Lung (tissue), 11 donors: ENCODE measurements at regions not wholly inside any gene's neighbourhood (a gene's known extent, or its start where the extent isn't known, plus 50 kb on each side); places are given as distances from the start of the nearest gene placed in this dataset.

Experiments
- ATAC-seq: fragments of 200-7000 bp; cut with Tn5 transposase; one replicate; pipeline ENCODE4 v1.9.1; 2020; ENCODE audit warnings: moderate number of reproducible peaks; ENCODE audit not compliant: insufficient read depth, low FRiP score
- DNase-seq, 3 donors: peaks; one replicate each; pipeline ENCODE4 v3.0.0-alpha.2; 2013 to 2017
- H3K27ac ChIP-seq, 2 donors: one replicate each; pipeline ENCODE4 v1.5.1; 2013; ENCODE audit warnings: mild to moderate bottlenecking in 2 of 2, moderate library complexity in 2 of 2, control low read depth in 1 of 2, inconsistent platforms in 1 of 2, low read depth in 1 of 2, low read length in 1 of 2
- H3K27me3 ChIP-seq, 3 donors: one replicate each; pipeline ENCODE4 v1.5.1; 2013; ENCODE audit warnings: low read length in 2 of 3; ENCODE audit not compliant: control insufficient read depth in 3 of 3, insufficient read depth in 3 of 3
- H3K36me3 ChIP-seq, 4 donors: one replicate each; pipeline ENCODE4 v1.5.1; 2013; ENCODE audit warnings: low read length in 4 of 4, mild to moderate bottlenecking in 1 of 4, moderate library complexity in 1 of 4; ENCODE audit not compliant: control insufficient read depth in 4 of 4, insufficient read depth in 4 of 4
- H3K4me1 ChIP-seq, 5 donors: one replicate each; pipeline ENCODE4 v1.5.1; 2013; ENCODE audit warnings: low read length in 5 of 5, mild to moderate bottlenecking in 2 of 5, moderate library complexity in 1 of 5; ENCODE audit not compliant: control insufficient read depth in 5 of 5, insufficient read depth in 5 of 5
- H3K4me3 ChIP-seq: one replicate; pipeline ENCODE4 v1.5.1; 2013; ENCODE audit warnings: mild to moderate bottlenecking, control low read depth, moderate library complexity
- H3K9ac ChIP-seq, 2 donors: one replicate each; pipeline ENCODE4 v1.5.1; 2013; ENCODE audit warnings: low read length in 2 of 2, control low read depth in 1 of 2; ENCODE audit not compliant: insufficient read depth in 1 of 2
- H3K9me3 ChIP-seq, 4 donors: one replicate each; pipeline ENCODE4 v1.5.1; 2013; ENCODE audit warnings: low read length in 3 of 4, mild to moderate bottlenecking in 1 of 4, moderate library complexity in 1 of 4; ENCODE audit not compliant: control insufficient read depth in 4 of 4, insufficient read depth in 3 of 4
- CTCF ChIP-seq: IDR thresholded peaks from 2 replicates; pipeline ENCODE4 v1.5.1; 2012; ENCODE audit warnings: mild to moderate bottlenecking; ENCODE audit errors: control extremely low read depth, extremely low read depth
- WGBS, 2 donors: extraction: QIAGEN DNeasy Blood & Tissue Kit; methylation state at CpG; one replicate each; pipeline ENCODE4 v1.1.7; 2013; 5-methylcytosine and 5-hydroxymethylcytosine counted together
- donor health status: control.
- donor health status: control.
- donor health status: Bipolar disorder and iron deficiency.
- donor health status: healthy.
- donor health status: DM: yes; HTN: yes; CAD: no.

GRCh38 chr4:12573716-12574115, 910.4 kb downstream of the RAB28 start:
- Histone ChIP-seq H3K27me3 (no peaks in the 10 kb centered on the region), H3K27ac (no peak overlapping the region), H3K4me3 (no peak overlapping the region), H3K4me1 (peaks cover 0 to 4% (median 0%) of the 10 kb centered on the region in 5 donors), H3K9me3 (no peaks in the 10 kb centered on the region), H3K9ac (no peak overlapping the region), H3K36me3 (no peaks in the 10 kb centered on the region)
- ATAC-seq (no peak), DNase-seq (no peak)
- no peak for TF ChIP-seq CTCF

DNA sequence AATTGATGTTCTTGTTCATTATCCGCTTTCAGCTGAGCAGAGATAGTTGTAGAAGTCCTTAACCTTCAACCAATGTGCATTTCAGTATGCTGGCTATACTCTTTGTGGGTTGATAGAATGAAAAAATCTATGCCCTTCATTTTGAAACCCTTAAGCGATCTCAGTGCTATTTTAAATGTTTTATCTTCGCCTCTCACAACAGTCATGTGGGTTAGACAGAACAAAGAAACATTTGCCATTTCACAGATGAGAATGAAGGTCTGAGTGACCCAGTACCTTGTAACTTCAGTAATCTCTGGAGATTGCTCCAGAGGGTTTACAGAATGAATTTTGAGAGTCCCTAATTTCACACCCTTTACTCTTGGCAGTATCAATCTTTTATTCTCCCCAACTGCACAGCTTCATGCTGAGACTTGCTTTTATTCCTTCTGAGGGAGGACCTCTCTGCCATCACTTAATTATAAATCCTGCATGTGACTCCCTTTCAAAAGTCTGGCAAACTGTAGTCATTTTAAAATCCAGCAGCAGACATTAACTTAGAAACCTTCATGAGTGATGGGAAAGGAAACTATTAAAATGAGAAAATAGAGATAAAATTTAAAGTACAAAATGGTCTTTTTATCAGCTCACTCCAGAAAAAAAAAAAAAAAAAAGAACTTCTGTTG, 921.5 kb downstream of the RAB28 start:
- Histone ChIP-seq H3K36me3 (no peaks in the 10 kb centered on the region), H3K27me3 (no peaks in the 10 kb centered on the region), H3K4me1 (peaks cover 0 to 20% (median 0%) of the 10 kb centered on the region in 5 donors), H3K9ac (no peak overlapping the region), H3K27ac (peak overlapping the region in 1 of 2 donors; percentile 66), H3K9me3 (no peaks in the 10 kb centered on the region), H3K4me3 (no peak overlapping the region)
- WGBS, 2 donors, result 83 to 84% methylated on average over 3 of the region's 3 CpGs
- peak in 2 of 3 donors; percentile 66 to 71 for DNase-seq
- no peak for TF ChIP-seq CTCF
- ATAC-seq, result no peak

DNA sequence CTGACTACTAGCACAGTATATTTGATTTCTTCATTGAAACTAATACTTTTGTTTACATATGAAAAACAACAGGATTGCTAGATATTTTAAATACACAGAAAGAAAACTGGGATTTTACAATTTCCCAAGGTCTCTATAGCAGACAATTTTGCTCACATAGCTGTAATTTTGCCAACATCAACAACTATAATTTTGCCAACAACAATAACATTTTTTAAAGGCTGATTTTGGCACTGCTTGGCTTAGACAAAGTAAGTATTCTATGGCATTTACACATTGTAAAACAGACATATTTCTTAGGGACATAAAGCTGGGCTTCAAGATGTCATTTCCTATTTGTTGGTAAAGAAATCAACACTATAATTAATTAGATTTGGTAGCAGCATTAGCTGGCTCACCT, 922.1 kb downstream of the RAB28 start:
- peaks cover 0 to 20% (median 0%) of the 10 kb centered on the region in 5 donors for H3K4me1 ChIP-seq
- TF ChIP-seq CTCF, result no peak

DNA sequence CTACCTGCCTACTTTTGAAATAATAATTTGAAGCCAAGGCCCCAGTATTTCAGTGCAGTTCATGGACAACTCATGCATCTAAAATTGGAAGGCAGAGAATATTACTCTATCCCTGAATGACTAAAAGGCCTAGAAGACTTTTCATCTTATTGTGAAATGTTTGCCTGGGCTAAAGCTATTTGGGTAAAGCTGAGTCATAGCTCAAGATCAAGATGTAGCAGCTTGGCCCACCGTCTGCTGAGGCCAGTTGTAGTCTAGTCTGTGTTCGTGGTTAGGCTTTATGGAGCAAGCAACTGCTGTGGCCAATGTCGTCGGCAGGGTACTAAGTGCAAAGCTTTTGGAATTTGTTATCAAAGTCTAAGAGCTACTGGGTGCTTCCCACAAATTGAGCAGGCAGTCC, 929.1 kb downstream of the RAB28 start:
- H3K27me3 ChIP-seq, result no peaks in the 10 kb centered on the region
- no peaks in the 10 kb centered on the region for H3K36me3 ChIP-seq
- peaks cover 0 to 3% (median 0%) of the 10 kb centered on the region in 4 donors for H3K9me3 ChIP-seq
- peak overlapping the region in 1 of 2 donors; percentile 72 for H3K27ac ChIP-seq
- no peak overlapping the region for H3K4me3 ChIP-seq
- no peak overlapping the region for H3K9ac ChIP-seq
- H3K4me1 ChIP-seq, result no peaks in the 10 kb centered on the region
- no peak for TF ChIP-seq CTCF
- ATAC-seq (no peak), DNase-seq (no peak)
- 77 to 82% methylated on average over 4 of the region's 4 CpGs for WGBS, 2 donors

More for the DNA sequence above, 922.1 kb downstream of the RAB28 start:
- no peak overlapping the region for H3K9ac ChIP-seq
- no peaks in the 10 kb centered on the region for H3K27me3 ChIP-seq
- no peak for ATAC-seq
- H3K9me3 ChIP-seq, result peaks cover 0 to 3% (median 0%) of the 10 kb centered on the region in 4 donors
- peak in 2 of 3 donors; percentile 51 to 58 for DNase-seq
- H3K27ac ChIP-seq, result peak overlapping the region in 1 of 2 donors; percentile 45
- no peak overlapping the region for H3K4me3 ChIP-seq
- H3K36me3 ChIP-seq, result no peaks in the 10 kb centered on the region
